Coronary artery (tissue), 2 donors: ENCODE measurements at regions not wholly inside any gene's neighbourhood (a gene's known extent, or its start where the extent isn't known, plus 50 kb on each side); places are given as distances from the start of the nearest gene placed in this dataset.

Source experiments
- DNase-seq: peaks from one replicate; pipeline ENCODE4 v3.0.0-alpha.2; 2017; ENCODE audit warnings: low spot score
- H3K27ac ChIP-seq, 2 donors: fragments of 200-600 bp; sonication (generic); one replicate each; pipeline ENCODE4 v1.5.1; 2016 to 2019
- H3K4me3 ChIP-seq: fragments of 200-600 bp; sonication (generic); 2 replicates; pipeline ENCODE4 v1.5.1; 2016; ENCODE audit warnings: mild to moderate bottlenecking, moderate library complexity
- CTCF ChIP-seq: fragments of 200-600 bp; sonication (generic); IDR thresholded peaks from one replicate; pipeline ENCODE4 v1.5.1; 2019; ENCODE audit warnings: antibody characterized with exemption

GRCh38 chr2:56127463-56128152, 56.2 kb upstream of the CCDC85A start:
- no peak for TF ChIP-seq CTCF
- no peak overlapping the region for H3K4me3 ChIP-seq
- no peak for DNase-seq
- H3K27ac ChIP-seq: no peak overlapping the region

- DNase-seq: no peak
- H3K27ac ChIP-seq: no peak overlapping the region
- TF ChIP-seq CTCF: no peak
- H3K4me3 ChIP-seq: no peak overlapping the region
Measured at GRCh38 chr2:56128235-56128634, 55.6 kb upstream of the CCDC85A start.

GRCh38 chr2:56130463-56131070, 53.2 kb upstream of the CCDC85A start:
- TF ChIP-seq CTCF: peak; percentile 41
- no peak for DNase-seq
- Histone ChIP-seq H3K27ac (no peak overlapping the region), H3K4me3 (no peak overlapping the region)

- TF ChIP-seq CTCF: no peak
- H3K27ac ChIP-seq: no peak overlapping the region
- no peak overlapping the region for H3K4me3 ChIP-seq
- DNase-seq: no peak
Measured at GRCh38 chr2:56132138-56132537, 51.7 kb upstream of the CCDC85A start.

GRCh38 chr2:56133441-56133840, 50.3 kb upstream of the CCDC85A start:
- no peak for DNase-seq
- no peak overlapping the region for H3K27ac ChIP-seq
- no peak overlapping the region for H3K4me3 ChIP-seq
- no peak for TF ChIP-seq CTCF

GRCh38 chr2:56133931-56134629, 49.7 kb upstream of the CCDC85A start:
- Histone ChIP-seq H3K4me3 (no peak overlapping the region), H3K27ac (no peak overlapping the region)

More at GRCh38 chr2:56133931-56134629, 49.7 kb upstream of the CCDC85A start:
- no peak for TF ChIP-seq CTCF
- DNase-seq: no peak
